Effector memory CD4-positive, alpha-beta T cell (primary cell): ENCODE measurements at regions not wholly inside any gene's neighbourhood (a gene's known extent, or its start where the extent isn't known, plus 50 kb on each side); places are given as distances from the start of the nearest gene placed in this dataset.

Source experiments
- DNase-seq, 3 donors: peaks; one replicate each; pipeline ENCODE4 v3.0.0-alpha.2; 2020
- H3K27ac ChIP-seq: 2 replicates; pipeline ENCODE4 v1.7.0; 2013; ENCODE audit warnings: mild to moderate bottlenecking, low read length, moderate library complexity; ENCODE audit not compliant: insufficient read depth, poor library complexity, severe bottlenecking
- H3K27me3 ChIP-seq: replicated peaks from 2 replicates; pipeline ENCODE4 v1.7.0; 2013; ENCODE audit warnings: mild to moderate bottlenecking, low read length; ENCODE audit not compliant: insufficient read depth, control insufficient read depth, poor library complexity, severe bottlenecking
- H3K36me3 ChIP-seq: 2 replicates; pipeline ENCODE4 v1.7.0; 2013; ENCODE audit warnings: mild to moderate bottlenecking, low read length, moderate library complexity; ENCODE audit not compliant: control insufficient read depth, insufficient read depth
- H3K4me1 ChIP-seq: 2 replicates; pipeline ENCODE4 v1.7.0; 2013; ENCODE audit warnings: low read length, mild to moderate bottlenecking; ENCODE audit not compliant: control insufficient read depth, insufficient read depth, poor library complexity, severe bottlenecking
- H3K4me3 ChIP-seq: 2 replicates; pipeline ENCODE4 v1.7.0; 2013; ENCODE audit warnings: low read length, low read depth, mild to moderate bottlenecking; ENCODE audit not compliant: insufficient read depth, poor library complexity, severe bottlenecking
- H3K9me3 ChIP-seq: 2 replicates; pipeline ENCODE4 v1.7.0; 2013; ENCODE audit warnings: mild to moderate bottlenecking, low read length, moderate library complexity; ENCODE audit not compliant: control insufficient read depth

DNA sequence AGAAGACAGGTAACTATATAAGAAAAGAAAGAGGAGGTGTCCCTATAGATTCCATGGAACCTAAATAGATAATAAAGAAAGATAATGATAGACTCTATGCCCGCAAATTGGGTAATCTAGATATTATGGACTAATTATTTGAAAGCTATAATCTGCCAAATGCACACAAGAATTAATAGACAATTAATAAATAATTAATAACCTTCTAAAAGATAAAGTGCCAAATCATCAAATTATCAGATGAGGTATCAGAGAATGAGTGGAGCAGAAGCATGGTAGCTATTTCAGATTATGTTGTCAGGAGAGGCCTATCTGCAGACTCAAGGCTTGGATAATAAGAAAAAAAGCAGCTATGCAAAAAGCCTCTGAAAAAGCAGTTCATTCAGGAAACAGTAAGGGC lies 1120.8 kb downstream of the PLA2G4A start:
- no peak for DNase-seq
- no peaks in the 10 kb centered on the region for H3K36me3 ChIP-seq

GRCh38 chr1:187951817-187952216 lies 1123.1 kb downstream of the PLA2G4A start:
- H3K4me1 ChIP-seq = no peaks in the 10 kb centered on the region
- no peak overlapping the region for H3K27ac ChIP-seq
- H3K36me3 ChIP-seq = no peaks in the 10 kb centered on the region
- no peak for DNase-seq
- H3K4me3 ChIP-seq = no peak overlapping the region
- H3K9me3 ChIP-seq = no peaks in the 10 kb centered on the region
- H3K27me3 ChIP-seq = no peaks in the 10 kb centered on the region

More for the DNA sequence above, 1120.8 kb downstream of the PLA2G4A start:
- Histone ChIP-seq H3K9me3 (no peaks in the 10 kb centered on the region), H3K4me1 (no peaks in the 10 kb centered on the region), H3K27ac (no peak overlapping the region), H3K27me3 (no peaks in the 10 kb centered on the region), H3K4me3 (no peak overlapping the region)

DNA sequence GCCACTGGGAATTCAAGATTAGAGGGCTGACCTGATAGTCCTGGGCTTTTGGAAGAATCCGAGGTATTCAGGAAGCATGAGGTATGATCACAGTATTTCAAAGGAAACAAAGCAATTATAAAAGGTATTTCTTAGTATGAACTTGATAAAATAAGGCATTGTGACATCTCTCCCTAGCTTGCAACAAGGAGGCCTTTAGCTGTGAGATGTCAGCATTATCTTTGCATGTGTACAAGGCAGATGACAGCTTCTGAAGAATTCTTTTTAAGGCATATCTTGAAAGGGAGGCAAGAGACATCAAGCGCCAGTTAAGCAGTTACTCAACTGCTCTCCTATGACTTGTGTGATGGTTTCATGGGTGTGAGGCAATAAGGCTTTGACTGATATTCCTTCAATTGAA lies 1123.7 kb downstream of the PLA2G4A start:
- Histone ChIP-seq H3K36me3 (no peaks in the 10 kb centered on the region), H3K9me3 (no peaks in the 10 kb centered on the region), H3K4me3 (no peak overlapping the region), H3K4me1 (no peaks in the 10 kb centered on the region), H3K27ac (no peak overlapping the region), H3K27me3 (no peaks in the 10 kb centered on the region)
- DNase-seq = no peak

DNA sequence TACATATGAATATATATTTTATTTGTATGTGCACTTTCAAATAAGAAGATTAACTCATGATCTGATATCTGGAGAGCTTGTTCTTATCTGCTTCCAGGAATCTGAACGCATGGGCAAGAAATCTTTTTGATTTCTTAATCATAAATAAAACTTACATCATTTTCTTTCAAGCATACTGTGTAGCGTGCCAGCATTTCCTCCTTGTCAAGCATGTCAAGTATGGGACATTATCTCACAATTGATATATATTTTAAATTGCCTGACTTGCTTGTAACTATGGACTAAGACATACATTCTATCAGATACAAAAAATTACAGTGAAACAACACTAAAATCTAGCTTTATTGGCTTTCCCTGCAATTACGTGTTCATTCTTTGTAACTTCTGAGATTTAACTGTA lies 1128.2 kb downstream of the PLA2G4A start:
- DNase-seq = no peak
- Histone ChIP-seq H3K4me1 (no peaks in the 10 kb centered on the region), H3K36me3 (no peaks in the 10 kb centered on the region), H3K27me3 (no peaks in the 10 kb centered on the region), H3K27ac (no peak overlapping the region), H3K9me3 (no peaks in the 10 kb centered on the region), H3K4me3 (no peak overlapping the region)

- no peaks in the 10 kb centered on the region for H3K9me3 ChIP-seq
- H3K4me3 ChIP-seq = no peak overlapping the region
- H3K36me3 ChIP-seq = no peaks in the 10 kb centered on the region
- no peaks in the 10 kb centered on the region for H3K4me1 ChIP-seq
- DNase-seq = no peak
- H3K27me3 ChIP-seq = no peaks in the 10 kb centered on the region
- no peak overlapping the region for H3K27ac ChIP-seq
These were observed 1129.5 kb downstream of the PLA2G4A start for GRCh38 chr1:187958207-187958606.

DNA sequence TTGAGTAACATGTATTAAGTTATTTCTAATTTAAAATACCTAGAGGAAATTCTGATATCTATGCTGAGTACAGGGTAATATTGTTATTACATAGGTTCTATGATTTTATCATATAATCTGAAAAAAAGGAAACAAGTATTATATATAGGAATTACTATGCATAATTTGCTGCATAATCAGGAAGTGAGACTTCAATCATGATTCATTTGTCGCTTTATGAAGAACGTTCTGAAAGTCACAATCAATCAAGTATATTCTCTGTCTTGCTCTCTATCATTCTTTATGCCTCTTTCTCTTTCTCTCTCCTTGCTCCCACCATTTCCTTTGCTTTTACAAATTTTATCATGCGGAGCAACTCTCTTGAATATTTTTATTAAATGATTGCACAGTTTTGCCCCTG lies 1130.3 kb downstream of the PLA2G4A start:
- Histone ChIP-seq H3K9me3 (no peaks in the 10 kb centered on the region), H3K36me3 (no peaks in the 10 kb centered on the region), H3K4me3 (no peak overlapping the region), H3K27ac (no peak overlapping the region), H3K4me1 (no peaks in the 10 kb centered on the region), H3K27me3 (no peaks in the 10 kb centered on the region)
- no peak for DNase-seq

DNA sequence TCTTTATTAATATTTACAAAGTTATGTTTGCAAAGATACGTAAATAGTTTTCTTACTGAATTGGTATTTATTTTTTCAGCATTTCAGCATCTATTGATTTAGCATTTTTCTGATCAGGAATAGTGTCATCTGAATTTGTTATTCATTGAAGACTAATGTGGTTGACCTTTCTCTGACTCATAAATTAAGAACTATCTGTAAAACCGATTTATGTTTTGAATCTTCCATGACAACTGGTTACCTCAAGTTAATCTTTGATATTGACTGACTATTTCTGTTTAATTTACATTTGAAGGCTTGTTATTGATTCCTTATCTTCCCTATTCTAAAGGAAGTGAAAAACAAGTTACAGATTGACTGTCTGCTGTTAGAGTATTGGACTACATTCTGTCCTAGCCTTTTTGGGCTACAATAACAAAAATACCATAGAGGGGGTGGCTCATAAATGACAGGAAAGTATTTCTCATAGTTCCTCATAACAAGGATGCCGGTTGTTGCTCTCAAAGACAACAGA lies 1131.4 kb downstream of the PLA2G4A start:
- Histone ChIP-seq H3K4me1 (no peaks in the 10 kb centered on the region), H3K9me3 (no peaks in the 10 kb centered on the region), H3K36me3 (no peaks in the 10 kb centered on the region)

GRCh38 chr1:187961895-187962294 lies 1133.1 kb downstream of the PLA2G4A start:
- H3K4me1 ChIP-seq = no peaks in the 10 kb centered on the region
- H3K27ac ChIP-seq = no peak overlapping the region
- no peak overlapping the region for H3K4me3 ChIP-seq
- no peaks in the 10 kb centered on the region for H3K27me3 ChIP-seq
- H3K9me3 ChIP-seq = no peaks in the 10 kb centered on the region
- H3K36me3 ChIP-seq = no peaks in the 10 kb centered on the region
- DNase-seq = no peak

More for the DNA sequence above, 1131.4 kb downstream of the PLA2G4A start:
- Histone ChIP-seq H3K4me3 (no peak overlapping the region), H3K27ac (no peak overlapping the region), H3K27me3 (no peaks in the 10 kb centered on the region)
- no peak for DNase-seq

GRCh38 chr1:187971851-187972250 lies 1143.1 kb downstream of the PLA2G4A start:
- Histone ChIP-seq H3K4me3 (no peak overlapping the region), H3K4me1 (no peaks in the 10 kb centered on the region), H3K27me3 (no peaks in the 10 kb centered on the region), H3K9me3 (no peaks in the 10 kb centered on the region), H3K36me3 (no peaks in the 10 kb centered on the region), H3K27ac (no peak overlapping the region)
- DNase-seq = no peak

DNA sequence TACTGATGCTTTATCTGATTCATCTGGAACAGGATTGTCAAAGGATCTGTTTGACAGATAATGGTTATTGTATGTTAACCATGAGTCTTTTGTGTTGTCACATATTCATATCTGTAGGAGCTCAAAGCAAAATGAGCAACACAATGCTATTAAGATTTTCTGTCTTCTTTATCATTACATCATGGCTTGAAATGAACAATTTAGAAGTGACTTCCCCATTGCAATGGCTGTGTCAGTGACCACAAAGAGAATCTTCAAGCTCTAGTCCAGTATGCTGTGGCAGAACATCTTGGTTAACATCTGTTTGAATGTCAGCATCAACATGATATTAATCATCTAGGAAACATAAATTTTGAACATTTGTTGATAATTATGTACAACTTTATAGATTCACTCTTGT lies 1148.5 kb downstream of the PLA2G4A start:
- Histone ChIP-seq H3K9me3 (no peaks in the 10 kb centered on the region), H3K4me1 (no peaks in the 10 kb centered on the region), H3K27ac (no peak overlapping the region), H3K27me3 (no peaks in the 10 kb centered on the region), H3K36me3 (no peaks in the 10 kb centered on the region), H3K4me3 (no peak overlapping the region)
- DNase-seq = no peak
